ENCODE measurements at regions not wholly inside any gene's neighbourhood (a gene's known extent, or its start where the extent isn't known, plus 50 kb on each side); places are given as distances from the start of the nearest gene placed in this dataset.

DNA sequence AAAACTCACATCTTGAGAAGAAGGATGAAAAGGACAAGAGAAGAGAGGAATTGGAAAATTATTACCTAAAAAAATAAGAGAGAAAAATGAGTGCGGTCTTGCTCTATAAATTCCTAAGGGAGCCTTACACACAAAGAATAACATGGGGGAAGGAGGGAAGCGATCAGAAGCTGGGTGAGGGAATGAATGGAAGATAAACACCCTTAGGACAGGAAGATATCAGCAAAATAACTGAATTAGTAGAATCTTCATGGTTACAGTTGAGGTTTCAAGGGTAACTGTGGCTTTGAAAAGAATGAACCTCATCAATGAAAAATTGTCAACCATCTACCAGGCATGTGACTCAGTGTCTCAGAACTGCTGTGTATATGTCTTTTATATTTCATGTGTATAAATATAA, 192.5 kb upstream of the FOXD3 start:
- TF ChIP-seq, protein P1, sequence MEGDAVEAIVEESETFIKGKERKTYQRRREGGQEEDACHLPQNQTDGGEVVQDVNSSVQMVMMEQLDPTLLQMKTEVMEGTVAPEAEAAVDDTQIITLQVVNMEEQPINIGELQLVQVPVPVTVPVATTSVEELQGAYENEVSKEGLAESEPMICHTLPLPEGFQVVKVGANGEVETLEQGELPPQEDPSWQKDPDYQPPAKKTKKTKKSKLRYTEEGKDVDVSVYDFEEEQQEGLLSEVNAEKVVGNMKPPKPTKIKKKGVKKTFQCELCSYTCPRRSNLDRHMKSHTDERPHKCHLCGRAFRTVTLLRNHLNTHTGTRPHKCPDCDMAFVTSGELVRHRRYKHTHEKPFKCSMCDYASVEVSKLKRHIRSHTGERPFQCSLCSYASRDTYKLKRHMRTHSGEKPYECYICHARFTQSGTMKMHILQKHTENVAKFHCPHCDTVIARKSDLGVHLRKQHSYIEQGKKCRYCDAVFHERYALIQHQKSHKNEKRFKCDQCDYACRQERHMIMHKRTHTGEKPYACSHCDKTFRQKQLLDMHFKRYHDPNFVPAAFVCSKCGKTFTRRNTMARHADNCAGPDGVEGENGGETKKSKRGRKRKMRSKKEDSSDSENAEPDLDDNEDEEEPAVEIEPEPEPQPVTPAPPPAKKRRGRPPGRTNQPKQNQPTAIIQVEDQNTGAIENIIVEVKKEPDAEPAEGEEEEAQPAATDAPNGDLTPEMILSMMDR (IDR thresholded peaks at IDR 0.05; ENCODE audit: low read depth, low read length), result no peak
- no peak overlapping the region for H3K27ac ChIP-seq
- no peak for DNase-seq (ENCODE audit: low read depth in 1 of 2, low spot score in 1 of 2)
- H3K27me3 ChIP-seq, result peaks cover 5% of the 10 kb centered on the region
- no peaks in the 10 kb centered on the region for H3K36me3 ChIP-seq
- no peaks in the 10 kb centered on the region for H3K4me1 ChIP-seq (ENCODE audit: low read depth)
- H3K4me3 ChIP-seq, result no peak overlapping the region
- H3K9me3 ChIP-seq (ENCODE audit: low read depth), result no peaks in the 10 kb centered on the region

DNA sequence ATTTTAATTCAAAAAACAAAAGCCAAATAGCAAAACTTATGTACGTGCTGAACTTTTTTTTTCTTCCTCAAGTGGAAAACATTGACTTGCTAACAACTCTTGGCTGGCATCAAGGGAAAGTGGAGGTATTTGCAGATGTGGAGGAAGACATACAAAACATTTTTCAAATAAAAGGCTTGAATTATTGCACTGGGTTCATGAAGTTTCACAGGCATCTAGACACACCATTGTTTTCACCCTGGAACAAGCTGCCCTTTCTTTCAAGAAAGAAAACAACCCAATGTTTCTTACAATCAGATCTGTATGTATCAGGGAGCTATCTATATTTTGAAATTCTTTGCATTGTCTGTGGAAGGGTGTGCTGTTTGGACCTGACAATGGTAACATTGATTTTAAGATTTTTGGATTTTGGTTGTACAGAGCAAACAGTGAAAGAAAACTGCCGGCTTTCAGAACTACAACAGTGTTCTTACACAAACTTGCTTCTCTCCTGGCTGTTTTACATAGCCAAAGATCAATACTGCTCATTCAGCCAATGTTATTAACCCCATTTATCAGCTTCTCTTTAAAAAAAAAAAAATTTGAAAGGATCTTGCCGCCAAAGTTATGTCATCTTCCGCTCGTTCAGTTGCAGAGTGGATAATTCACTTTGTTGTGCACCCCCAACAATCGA, 187.7 kb upstream of the FOXD3 start:
- H3K27me3 ChIP-seq, result peaks cover 5% of the 10 kb centered on the region
- no peaks in the 10 kb centered on the region for H3K9me3 ChIP-seq (ENCODE audit: low read depth)
- H3K27ac ChIP-seq, result no peak overlapping the region
- no peak overlapping the region for H3K4me3 ChIP-seq
- TF ChIP-seq, protein P1 (IDR thresholded peaks at IDR 0.05; ENCODE audit: low read depth, low read length), result no peak
- H3K4me1 ChIP-seq (ENCODE audit: low read depth), result no peaks in the 10 kb centered on the region
- no peaks in the 10 kb centered on the region for H3K36me3 ChIP-seq
- no peak for DNase-seq (ENCODE audit: low read depth in 1 of 2, low spot score in 1 of 2)

DNA sequence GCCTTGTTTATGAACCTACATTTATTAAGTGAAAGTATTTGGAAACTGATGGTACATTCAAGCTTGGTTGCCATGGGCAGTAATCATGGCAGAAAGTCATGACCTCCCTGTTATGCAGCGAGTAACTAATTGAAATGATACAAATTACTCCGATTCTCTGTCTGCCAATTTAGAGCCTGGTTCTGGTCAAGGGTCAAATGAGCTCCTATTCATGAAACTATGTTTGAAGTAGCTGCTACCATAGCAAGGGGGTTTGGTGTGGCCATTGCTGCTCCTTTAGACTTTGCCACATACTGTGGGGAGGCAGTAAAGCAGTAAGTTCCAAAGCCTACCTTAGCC, 187.2 kb upstream of the FOXD3 start:
- H3K36me3 ChIP-seq, result no peaks in the 10 kb centered on the region
- no peak for DNase-seq (ENCODE audit: low read depth in 1 of 2, low spot score in 1 of 2)

DNA sequence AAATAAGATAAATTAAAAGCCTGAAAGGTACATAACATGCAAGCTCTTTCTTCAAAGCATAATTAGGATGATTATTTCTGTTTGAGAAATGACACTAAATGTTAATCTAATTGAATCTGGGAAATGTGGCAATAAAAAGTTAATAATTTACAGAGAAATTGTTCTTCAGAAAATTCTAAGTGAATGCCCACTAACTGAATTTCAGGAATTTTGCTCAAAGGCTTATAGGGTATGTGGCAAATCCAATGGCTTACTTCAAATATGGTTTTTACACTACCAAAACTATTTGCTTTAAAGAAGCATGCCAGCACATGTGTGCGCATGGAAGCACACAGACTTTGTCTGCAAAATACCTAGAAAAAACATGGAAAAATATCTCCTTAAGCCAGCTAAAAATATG, 186.6 kb upstream of the FOXD3 start:
- H3K4me1 ChIP-seq (ENCODE audit: low read depth), result no peaks in the 10 kb centered on the region
- TF ChIP-seq, protein P1 (IDR thresholded peaks at IDR 0.05; ENCODE audit: low read depth, low read length), result no peak
- H3K27me3 ChIP-seq, result peaks cover 5% of the 10 kb centered on the region

More for the DNA sequence above, 187.2 kb upstream of the FOXD3 start:
- H3K27ac ChIP-seq, result no peak overlapping the region
- H3K4me3 ChIP-seq, result no peak overlapping the region
- peaks cover 5% of the 10 kb centered on the region for H3K27me3 ChIP-seq
- H3K4me1 ChIP-seq (ENCODE audit: low read depth), result no peaks in the 10 kb centered on the region
- no peaks in the 10 kb centered on the region for H3K9me3 ChIP-seq (ENCODE audit: low read depth)
- TF ChIP-seq, protein P1 (IDR thresholded peaks at IDR 0.05; ENCODE audit: low read depth, low read length), result no peak

DNA sequence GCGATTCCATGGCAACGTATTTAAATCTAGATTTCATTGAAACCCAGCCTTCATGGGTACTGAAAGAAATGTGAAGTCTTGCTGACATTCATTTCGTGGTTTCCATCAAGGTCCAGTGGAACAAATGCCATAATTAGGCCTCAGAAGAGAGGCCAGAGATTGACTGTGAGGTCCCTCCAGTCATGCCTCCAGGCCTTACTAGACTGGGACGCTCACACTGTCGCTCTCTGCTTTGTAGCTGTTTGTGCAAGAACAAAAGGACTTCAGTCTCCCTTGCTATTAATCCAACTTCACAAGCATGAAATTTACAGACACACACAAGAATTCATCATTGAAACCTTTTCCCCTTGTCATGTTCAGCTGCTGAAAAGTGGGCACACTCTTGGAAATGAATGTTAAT, 180.4 kb upstream of the FOXD3 start:
- H3K27me3 ChIP-seq, result peaks cover 2% of the 10 kb centered on the region
- TF ChIP-seq, protein P1 (IDR thresholded peaks at IDR 0.05; ENCODE audit: low read depth, low read length), result no peak
- H3K4me3 ChIP-seq, result no peak overlapping the region
- no peaks in the 10 kb centered on the region for H3K4me1 ChIP-seq (ENCODE audit: low read depth)
- H3K36me3 ChIP-seq, result no peaks in the 10 kb centered on the region
- no peak overlapping the region for H3K27ac ChIP-seq
- no peaks in the 10 kb centered on the region for H3K9me3 ChIP-seq (ENCODE audit: low read depth)
- DNase-seq (ENCODE audit: low read depth in 1 of 2, low spot score in 1 of 2), result no peak

More for the DNA sequence above, 186.6 kb upstream of the FOXD3 start:
- no peak for DNase-seq (ENCODE audit: low read depth in 1 of 2, low spot score in 1 of 2)
- Histone ChIP-seq H3K36me3 (no peaks in the 10 kb centered on the region), H3K27ac (no peak overlapping the region), H3K4me3 (no peak overlapping the region), H3K9me3 (ENCODE audit: low read depth) (no peaks in the 10 kb centered on the region)

Measured in cardiac muscle cell (in vitro differentiated cells and primary cell).